Kidney epithelial cell (primary cell): ENCODE measurements at regions not wholly inside any gene's neighbourhood (a gene's known extent, or its start where the extent isn't known, plus 50 kb on each side); places are given as distances from the start of the nearest gene placed in this dataset.

Experiments
- DNase-seq: peaks from one replicate; pipeline ENCODE4 v3.0.0-alpha.2; 2010; ENCODE audit warnings: low read depth
- H3K27me3 ChIP-seq: 2 replicates; pipeline ENCODE4 v1.6.0; 2011; ENCODE audit warnings: low read length; ENCODE audit not compliant: control insufficient read depth, insufficient read depth
- H3K36me3 ChIP-seq: 2 replicates; pipeline ENCODE4 v1.5.1; 2011; ENCODE audit warnings: low read length; ENCODE audit not compliant: control insufficient read depth, insufficient read depth
- H3K4me3 ChIP-seq: 2 replicates; pipeline ENCODE4 v1.5.1; 2011; ENCODE audit warnings: low read depth, mild to moderate bottlenecking, control low read depth, low read length
- TF ChIP-seq, protein P1 (sequence below): IDR thresholded peaks from 2 replicates; pipeline ENCODE4 v1.5.1; 2011; ENCODE audit warnings: mild to moderate bottlenecking, moderate library complexity, low read length, control low read depth, inconsistent platforms; ENCODE audit not compliant: insufficient read depth, poor library complexity, severe bottlenecking

DNA sequence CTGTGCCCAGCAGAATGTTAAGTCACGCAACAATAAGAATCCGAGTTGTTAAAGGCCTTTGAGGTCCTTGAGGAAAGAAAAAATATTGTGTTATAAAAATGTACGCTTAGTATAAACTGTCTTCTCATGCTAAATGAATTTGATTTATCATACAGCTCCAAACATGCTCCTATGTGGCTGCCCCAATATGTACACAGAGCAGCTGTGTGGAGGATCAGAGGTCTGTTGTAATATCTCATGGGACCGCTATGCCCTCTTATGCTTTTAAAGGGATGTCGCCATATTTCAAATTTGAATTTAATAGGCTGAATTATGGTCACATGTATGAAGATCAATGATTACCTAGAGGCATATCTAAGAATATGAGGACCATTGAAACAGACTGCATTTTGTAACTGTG, 90.2 kb downstream of the SLC5A7 start:
- Histone ChIP-seq H3K36me3 (no peaks in the 10 kb centered on the region), H3K27me3 (no peaks in the 10 kb centered on the region), H3K4me3 (no peak overlapping the region)
- DNase-seq: no peak
- TF ChIP-seq, protein P1, sequence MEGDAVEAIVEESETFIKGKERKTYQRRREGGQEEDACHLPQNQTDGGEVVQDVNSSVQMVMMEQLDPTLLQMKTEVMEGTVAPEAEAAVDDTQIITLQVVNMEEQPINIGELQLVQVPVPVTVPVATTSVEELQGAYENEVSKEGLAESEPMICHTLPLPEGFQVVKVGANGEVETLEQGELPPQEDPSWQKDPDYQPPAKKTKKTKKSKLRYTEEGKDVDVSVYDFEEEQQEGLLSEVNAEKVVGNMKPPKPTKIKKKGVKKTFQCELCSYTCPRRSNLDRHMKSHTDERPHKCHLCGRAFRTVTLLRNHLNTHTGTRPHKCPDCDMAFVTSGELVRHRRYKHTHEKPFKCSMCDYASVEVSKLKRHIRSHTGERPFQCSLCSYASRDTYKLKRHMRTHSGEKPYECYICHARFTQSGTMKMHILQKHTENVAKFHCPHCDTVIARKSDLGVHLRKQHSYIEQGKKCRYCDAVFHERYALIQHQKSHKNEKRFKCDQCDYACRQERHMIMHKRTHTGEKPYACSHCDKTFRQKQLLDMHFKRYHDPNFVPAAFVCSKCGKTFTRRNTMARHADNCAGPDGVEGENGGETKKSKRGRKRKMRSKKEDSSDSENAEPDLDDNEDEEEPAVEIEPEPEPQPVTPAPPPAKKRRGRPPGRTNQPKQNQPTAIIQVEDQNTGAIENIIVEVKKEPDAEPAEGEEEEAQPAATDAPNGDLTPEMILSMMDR: no peak

DNA sequence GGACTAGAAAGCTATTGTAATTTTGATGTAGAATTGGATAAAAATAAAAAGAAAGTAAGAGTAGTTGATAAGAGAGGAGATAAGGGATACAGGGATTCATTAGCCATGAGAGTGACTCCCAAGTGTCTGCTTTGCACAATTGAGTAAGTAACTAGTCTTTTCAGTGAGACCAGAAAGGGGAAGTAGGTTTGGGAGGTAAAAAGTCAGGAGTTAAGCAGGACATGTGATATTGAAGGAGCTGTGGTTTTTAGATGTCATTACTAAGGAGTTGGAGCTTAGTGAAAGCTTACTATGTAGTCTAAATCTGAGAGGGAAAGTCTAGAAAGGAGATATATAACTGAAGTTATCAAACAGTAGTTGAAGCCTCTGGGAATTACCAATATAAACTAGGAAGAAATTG, 93.4 kb downstream of the SLC5A7 start:
- no peak for DNase-seq
- H3K36me3 ChIP-seq: no peaks in the 10 kb centered on the region
- no peaks in the 10 kb centered on the region for H3K27me3 ChIP-seq
- TF ChIP-seq, protein P1: no peak
- H3K4me3 ChIP-seq: no peak overlapping the region

DNA sequence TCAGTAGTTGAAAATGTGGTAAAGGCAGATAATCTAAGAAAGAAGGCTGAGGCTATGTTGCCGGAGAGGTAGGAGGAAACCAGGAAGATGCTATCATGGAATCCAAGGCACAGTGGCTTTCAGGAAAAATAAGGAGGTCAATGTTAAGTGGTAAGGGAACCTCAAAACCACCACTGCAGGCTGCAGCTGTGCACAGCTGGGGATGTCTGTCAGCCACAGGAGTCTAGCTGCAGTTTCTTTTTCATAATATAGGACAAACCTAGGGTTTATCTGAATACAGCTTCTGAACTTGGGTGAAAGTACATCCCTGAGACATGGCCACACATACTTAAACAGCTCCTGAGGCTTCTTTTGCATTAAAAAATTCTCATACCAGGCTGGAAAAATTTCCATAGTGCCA, 93.9 kb downstream of the SLC5A7 start:
- H3K27me3 ChIP-seq: no peaks in the 10 kb centered on the region
- TF ChIP-seq, protein P1: no peak
- H3K36me3 ChIP-seq: no peaks in the 10 kb centered on the region
- no peak overlapping the region for H3K4me3 ChIP-seq
- no peak for DNase-seq

DNA sequence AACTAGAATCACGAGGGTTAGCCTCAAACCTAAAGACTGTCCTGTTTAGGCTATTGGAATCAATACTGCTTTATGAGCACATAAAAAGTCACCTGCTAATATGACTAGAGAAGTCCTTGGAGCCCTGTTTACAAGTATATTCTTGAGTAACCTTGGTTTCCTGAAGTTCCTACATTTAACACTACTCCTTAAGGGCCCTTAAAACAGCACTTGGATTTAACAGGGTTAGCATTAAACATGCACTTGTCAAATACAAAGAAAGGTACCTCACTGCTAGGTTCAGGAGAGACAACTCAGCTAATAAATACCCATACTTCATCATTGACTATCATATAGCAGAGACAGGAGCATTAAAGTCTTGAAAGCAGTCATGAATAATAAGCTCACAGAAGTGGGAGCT, 96.7 kb downstream of the SLC5A7 start:
- TF ChIP-seq, protein P1: no peak
- DNase-seq: no peak

DNA sequence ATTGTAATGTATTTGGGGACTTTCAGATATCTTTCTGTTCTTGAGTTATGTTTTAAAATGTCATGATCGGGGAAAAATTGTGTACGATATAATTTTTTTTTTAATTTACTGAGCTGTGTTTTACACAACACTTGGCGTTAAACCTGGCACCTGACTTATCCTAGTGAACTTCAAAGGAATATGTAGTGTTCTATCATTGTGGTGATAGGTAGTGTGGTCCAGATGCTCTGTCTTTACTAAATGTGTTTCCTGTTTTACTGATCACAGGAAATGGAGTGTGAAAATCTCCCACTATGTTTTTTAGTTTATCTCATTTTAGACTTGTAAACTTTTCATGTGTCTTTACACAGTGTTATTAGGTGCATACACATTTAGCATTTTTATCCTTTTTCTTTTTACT, 98.0 kb downstream of the SLC5A7 start:
- H3K36me3 ChIP-seq: no peaks in the 10 kb centered on the region
- H3K4me3 ChIP-seq: no peak overlapping the region
- TF ChIP-seq, protein P1: no peak
- DNase-seq: no peak
- H3K27me3 ChIP-seq: no peaks in the 10 kb centered on the region

More for the DNA sequence above, 96.7 kb downstream of the SLC5A7 start:
- Histone ChIP-seq H3K4me3 (no peak overlapping the region), H3K36me3 (no peaks in the 10 kb centered on the region), H3K27me3 (no peaks in the 10 kb centered on the region)

DNA sequence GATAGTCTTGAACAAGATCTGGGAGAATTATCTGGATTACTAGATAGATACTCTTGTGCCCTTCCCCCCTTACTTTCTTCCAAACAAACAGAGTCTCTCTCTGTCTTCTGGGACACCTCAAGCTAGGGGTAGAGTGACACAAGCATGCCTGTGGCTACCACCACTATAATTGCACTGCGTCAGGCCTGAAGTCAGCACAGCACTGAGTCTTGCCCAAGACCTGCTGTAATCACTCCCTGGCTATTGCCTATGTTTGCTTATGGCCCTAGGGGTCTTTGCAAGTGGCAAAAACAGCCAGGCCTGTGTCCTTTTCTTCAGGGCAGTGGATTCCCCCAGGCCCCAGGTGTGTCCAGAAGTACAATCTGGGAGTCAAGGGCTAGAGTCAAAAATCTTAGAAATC, 106.6 kb downstream of the SLC5A7 start:
- Histone ChIP-seq H3K27me3 (no peaks in the 10 kb centered on the region), H3K4me3 (no peak overlapping the region), H3K36me3 (no peaks in the 10 kb centered on the region)
- no peak for DNase-seq
- TF ChIP-seq, protein P1: no peak
